HG03575 (cell line): ENCODE measurements at regions not wholly inside any gene's neighbourhood (a gene's known extent, or its start where the extent isn't known, plus 50 kb on each side); places are given as distances from the start of the nearest gene placed in this dataset.

Experiments
- ATAC-seq: cut with Tn5 transposase; IDR thresholded peaks from one replicate; pipeline ENCODE4 v1.9.1; 2021; ENCODE audit not compliant: unreplicated experiment, insufficient number of reproducible peaks, low FRiP score; ENCODE audit errors: extremely low read depth

GRCh38 chr1:38640371-38640770, 219.2 kb downstream of the RRAGC start:
- no peak for ATAC-seq

GRCh38 chr1:38628241-38628640, 231.3 kb downstream of the RRAGC start:
- ATAC-seq: no peak

GRCh38 chr1:38625939-38626338, 233.6 kb downstream of the RRAGC start:
- no peak for ATAC-seq

DNA sequence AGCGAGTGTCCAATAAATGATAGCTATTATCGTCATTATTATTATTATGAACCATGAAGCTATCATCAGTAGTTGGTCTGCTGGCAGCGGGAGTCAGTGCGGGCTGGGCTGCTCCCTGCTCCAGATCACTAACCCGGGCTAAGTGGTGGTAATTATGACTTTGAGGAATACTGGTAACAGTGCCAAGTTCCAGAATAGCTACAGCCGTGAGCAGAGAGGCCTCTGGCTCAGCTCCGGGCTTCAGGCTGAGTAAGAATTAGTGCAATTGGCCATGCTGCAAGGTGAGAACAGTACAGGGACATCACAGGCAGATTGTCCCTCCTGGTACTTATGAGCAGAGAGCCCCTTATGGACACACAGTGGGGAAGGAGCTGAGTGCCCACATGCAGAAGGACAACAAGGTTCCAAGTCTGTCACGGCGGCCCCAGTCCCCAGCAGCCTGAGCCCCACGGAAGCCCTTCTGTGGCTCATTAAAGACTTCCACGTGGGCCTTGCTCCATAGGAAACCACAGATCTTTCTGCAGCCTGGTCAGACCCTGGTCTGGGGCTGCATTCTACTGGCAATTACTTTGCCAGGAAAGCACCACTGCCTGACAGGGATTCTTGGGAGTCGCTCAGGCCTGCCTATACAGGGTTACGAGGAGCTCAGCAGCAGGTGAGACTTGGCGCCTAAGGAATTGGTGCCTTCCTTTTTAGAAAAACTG, 235.1 kb downstream of the RRAGC start:
- ATAC-seq: no peak

DNA sequence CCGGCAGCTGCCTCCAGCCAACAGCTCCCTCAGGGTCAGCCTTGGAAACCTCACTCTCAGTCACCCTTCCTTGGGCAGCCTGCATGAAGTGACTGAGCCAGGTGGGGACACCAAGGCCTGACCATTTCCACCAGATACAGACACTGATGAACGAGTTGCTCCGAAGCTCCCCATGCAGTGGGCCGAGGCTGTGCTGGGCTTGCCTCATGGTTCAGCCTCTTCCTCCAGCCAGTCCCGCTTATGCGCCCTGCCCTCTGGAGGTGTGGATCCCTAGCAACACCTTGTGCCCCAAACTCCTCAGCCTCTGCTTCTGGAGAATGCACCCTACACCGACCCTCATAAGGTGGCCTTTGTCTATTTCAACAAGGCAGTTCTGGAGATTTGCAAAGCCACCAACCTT, 236.0 kb downstream of the RRAGC start:
- ATAC-seq: no peak

- no peak for ATAC-seq
Observed at GRCh38 chr1:38622197-38622596, 237.4 kb downstream of the RRAGC start.

GRCh38 chr1:38616846-38617245, 242.7 kb downstream of the RRAGC start:
- no peak for ATAC-seq

DNA sequence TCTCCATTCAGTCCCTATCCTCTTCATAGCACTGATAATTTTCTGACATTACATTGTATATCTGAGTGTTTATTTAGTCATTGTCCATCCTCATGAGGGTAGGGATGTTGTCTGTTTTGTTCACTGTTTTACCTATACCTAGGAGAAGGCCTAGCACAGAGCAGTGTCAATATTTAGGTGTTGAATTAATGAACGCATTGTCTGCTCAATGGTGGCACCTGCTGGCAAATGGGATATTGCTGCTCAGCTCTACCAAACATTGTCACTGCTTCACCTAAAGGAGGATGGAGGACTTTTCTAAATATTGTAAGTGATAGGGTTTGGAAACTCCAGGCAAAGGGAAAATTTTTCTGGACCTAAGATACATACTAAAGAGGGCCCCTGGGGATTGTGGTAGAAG, 243.9 kb downstream of the RRAGC start:
- ATAC-seq: no peak

DNA sequence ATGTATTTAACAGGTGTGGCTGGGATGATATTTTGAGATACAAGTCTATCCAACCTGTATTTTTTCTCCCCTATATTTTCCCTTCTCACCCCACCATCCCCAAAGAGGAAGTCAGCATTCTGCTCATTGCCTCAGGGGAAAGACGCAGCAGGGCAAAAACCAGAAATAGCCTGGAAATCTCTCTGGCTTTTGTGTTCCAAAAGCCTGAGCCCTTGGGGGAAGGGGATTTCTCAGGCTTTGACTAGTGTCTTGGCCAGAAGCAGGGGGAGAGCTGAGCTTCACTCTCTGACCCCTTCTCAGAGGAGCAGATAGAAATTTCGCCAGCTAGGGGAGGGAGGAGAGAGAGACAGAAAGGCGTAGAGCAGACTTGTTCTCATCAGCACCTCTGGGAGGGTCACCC, 244.7 kb downstream of the RRAGC start:
- no peak for ATAC-seq

DNA sequence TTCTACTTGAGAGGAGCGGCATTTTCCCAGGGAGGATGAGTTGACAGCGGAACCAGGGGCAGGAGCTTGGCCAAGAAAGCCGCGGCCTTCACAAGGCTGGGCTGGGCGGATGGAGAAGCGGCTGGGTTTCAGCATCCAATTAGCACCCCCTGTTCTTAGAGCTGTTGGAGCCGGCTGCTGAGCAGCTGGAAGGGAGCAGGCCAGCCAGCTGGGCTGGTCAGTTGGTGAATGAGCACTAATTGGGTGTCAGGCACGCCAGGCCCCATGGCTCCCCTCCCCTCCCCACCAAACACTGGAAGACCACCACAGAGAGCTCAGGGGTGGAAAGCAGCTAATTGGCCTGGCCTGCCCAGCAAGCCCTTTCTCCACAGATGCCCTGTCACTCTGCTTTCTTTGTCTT, 245.6 kb downstream of the RRAGC start:
- ATAC-seq: no peak

- ATAC-seq: no peak
Observed at GRCh38 chr1:38612951-38613350, 246.6 kb downstream of the RRAGC start.

GRCh38 chr1:38611664-38612211, 247.8 kb downstream of the RRAGC start:
- ATAC-seq: no peak

GRCh38 chr1:38609166-38610025, 250.2 kb downstream of the RRAGC start:
- ATAC-seq: no peak

DNA sequence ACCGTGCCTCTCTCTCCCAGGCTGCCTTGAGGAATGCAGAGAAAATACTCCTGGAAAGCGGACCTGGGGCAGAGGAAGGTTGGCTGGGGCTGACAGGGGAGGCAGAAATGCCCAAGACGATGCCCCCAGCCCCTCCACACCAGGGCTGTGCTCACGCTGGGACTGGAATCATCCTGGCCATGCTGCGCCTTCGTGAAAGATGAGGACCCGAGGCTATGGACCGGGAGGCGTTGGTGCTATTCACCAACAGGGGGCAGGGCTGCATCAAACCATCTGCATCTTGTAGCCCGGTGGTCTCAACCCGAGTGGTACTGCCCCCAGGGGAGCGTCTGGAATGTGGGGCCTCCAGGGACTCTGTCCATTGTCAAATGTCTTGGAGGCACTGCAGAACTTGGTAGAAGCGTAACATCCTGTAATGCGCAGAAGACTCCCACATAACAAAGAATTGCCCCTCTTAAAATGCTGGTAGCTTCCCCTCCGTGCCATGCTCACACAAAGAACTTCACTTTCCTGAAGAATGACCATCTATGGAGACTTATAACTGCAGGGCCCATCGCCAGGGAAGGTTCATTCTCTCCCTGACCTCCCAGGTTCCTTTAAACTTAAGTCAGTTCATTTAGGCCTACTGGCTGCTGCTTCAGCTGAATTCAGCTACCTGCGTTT, 251.2 kb downstream of the RRAGC start:
- no peak for ATAC-seq

- ATAC-seq: no peak
Observed at GRCh38 chr1:38607526-38607925, 252.0 kb downstream of the RRAGC start.

DNA sequence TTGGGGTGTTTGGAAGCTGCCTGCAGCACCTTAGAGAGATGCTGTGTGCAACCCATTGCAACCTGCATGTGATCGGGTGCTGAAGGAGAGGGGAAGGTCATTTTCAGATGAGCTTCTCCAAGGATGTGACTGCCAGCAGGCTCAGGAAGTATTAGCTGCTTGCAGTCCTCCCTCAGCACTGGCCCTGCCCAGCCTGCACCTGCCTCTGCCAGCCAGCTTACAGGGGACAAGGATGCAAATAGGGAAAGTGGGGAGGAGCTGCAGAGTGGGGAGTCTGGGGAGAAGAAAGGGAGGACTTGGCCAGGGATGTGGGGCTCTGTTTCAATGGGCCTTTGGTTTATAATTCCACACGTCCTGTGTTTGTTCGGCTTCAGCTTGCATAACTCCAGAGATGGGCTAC, 254.5 kb downstream of the RRAGC start:
- ATAC-seq: no peak

DNA sequence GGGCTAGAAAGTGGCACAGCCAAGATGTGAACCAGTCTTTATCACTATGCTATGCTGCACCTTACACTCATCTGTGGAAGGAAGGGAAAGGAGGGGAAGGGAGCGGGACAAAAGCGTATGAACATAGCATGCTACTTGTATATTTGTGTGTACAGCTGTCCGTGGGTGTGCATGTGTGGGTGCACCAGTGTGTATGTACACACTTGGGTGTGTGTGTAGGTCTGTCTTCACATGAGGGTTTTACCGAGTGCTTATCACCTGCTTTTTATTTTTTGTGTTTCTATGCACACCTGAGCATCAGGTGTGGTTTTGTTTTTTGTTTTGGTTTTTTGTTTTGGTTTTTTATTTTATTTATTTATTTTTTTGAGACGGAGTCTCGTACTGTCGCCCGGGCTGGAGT, 255.7 kb downstream of the RRAGC start:
- ATAC-seq: no peak

GRCh38 chr1:38600905-38601304, 258.7 kb downstream of the RRAGC start:
- no peak for ATAC-seq

DNA sequence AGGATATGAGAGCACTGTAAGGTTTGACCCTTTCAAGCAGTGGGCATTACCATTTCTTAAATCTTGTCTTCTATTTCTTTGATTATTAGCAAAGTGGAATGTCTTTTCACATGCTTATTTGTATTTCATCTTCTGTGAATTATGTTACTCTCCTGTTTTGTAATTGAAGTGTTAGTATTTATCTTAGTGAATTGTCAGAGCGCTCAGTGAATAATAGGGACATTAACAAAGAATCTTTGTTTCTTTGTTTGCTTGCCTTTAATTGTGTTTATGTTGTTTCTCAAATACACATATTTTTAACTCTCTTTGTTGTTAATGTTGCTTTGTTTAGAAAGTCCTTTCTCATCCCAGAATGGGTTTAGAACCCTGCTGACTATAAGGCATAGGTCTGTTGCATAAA, 259.3 kb downstream of the RRAGC start:
- no peak for ATAC-seq

DNA sequence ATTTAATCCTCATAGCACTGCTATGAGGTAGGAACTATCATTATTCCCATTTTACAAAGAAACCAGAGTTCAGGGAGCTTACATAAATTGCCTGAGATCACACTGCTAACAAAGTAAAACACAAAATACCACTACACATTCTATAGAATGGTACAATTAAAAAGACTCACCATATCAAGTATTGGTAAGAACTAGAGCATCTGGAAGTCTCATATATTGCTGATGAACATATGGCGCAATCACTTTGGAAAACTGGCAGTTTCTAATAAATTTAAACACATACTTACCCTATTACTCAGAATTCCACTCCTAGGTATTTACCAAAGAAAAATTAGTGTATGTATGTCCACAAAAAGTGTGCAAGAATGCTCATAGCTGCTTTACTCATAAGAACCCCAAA, 261.5 kb downstream of the RRAGC start:
- ATAC-seq: no peak
